ENCODE measurements at regions not wholly inside any gene's neighbourhood (a gene's known extent, or its start where the extent isn't known, plus 50 kb on each side); places are given as distances from the start of the nearest gene placed in this dataset.

GRCh38 chr4:106773076-106773905 lies 262.8 kb downstream of the DKK2 start:
- DNase-seq (ENCODE audit: extremely low read depth in 1 of 2, low read depth in 1 of 2), result no peak

DNA sequence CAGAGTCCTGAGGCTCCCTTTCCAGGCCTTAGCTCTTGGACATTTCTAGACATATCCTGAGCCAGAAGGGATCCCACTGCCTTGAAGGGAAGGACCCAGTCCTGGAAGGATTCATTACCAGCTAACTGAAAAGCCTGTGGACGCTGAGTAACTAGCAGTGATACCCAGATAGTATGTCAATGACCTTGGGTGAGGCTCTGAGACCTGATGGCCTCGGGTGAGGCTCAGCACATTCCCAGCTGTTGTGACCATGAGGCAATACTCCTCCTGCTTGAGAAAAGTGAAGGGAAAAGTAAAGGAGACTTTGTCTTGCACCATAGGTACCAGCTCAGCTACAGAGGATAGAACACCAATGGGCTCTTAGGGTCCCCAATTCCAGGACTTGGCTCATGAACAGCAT lies 268.1 kb downstream of the DKK2 start:
- no peak for DNase-seq (ENCODE audit: extremely low read depth in 1 of 2, low read depth in 1 of 2)

GRCh38 chr4:106766519-106766918 lies 269.6 kb downstream of the DKK2 start:
- DNase-seq (ENCODE audit: extremely low read depth in 1 of 2, low read depth in 1 of 2), result no peak

DNA sequence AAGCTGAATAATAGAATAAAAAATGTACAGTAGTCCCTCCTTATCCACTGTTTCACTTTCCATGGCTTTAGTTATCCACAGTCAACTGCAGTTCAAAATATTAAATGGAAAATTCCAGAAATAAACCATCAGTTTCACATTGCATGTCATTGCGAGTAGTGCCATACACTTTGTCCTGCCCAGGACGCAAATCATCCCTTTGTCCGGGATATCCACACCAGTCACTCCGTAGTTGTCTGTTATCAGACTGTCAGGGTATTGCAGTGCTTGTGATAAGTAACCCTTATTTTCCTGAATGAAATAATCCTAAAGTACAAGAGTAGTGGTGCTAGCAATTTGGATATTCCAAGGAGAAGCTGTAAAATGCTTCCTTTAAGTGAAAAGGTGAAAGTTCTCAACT lies 271.3 kb downstream of the DKK2 start:
- DNase-seq (ENCODE audit: extremely low read depth in 1 of 2, low read depth in 1 of 2), result no peak

GRCh38 chr4:106762666-106763443 lies 273.3 kb downstream of the DKK2 start:
- no peak for DNase-seq (ENCODE audit: extremely low read depth in 1 of 2, low read depth in 1 of 2)

DNA sequence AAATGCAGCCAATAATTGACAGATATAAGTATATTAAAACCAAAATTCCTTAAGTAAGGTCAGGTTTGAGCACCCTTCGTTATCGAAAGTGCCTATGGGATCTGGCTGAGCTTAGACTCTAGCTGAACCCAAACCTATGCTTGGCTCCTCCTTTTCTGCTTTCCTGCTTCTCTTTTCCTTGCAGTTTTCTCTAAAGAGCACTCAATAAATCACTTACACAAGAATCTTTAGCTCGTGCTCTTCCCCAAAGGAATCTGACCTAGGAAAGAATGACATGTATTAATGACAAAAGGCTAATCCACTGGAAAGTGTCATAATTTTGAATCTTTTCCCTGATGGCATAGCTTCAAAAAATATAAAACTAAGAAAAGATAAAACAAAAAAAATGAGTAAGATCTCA lies 282.7 kb downstream of the DKK2 start:
- no peak for DNase-seq (ENCODE audit: extremely low read depth in 1 of 2, low read depth in 1 of 2)

DNA sequence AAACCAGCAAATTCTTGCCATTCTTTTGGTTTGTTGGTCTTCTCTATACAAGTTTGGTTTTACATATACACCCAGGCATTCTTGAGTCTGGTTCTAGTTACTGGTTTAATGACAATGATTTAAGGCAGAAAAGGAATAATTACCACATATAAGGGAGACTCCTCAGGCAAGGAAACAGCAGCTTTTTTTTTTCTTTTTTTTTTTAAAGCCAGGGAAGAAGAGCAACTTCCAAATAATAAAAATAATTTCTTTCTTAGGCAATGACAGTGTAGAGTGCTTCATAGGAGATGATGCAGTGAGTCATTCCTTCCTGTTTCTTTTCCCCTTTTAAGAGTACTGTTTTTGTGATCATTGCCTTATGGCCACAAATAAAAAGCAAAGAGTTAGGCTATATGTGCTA lies 289.7 kb downstream of the DKK2 start:
- no peak for DNase-seq (ENCODE audit: extremely low read depth in 1 of 2, low read depth in 1 of 2)

- no peak for DNase-seq (ENCODE audit: extremely low read depth in 1 of 2, low read depth in 1 of 2)
Observed at GRCh38 chr4:106738121-106738520, 298.0 kb downstream of the DKK2 start.

- DNase-seq (ENCODE audit: extremely low read depth in 1 of 2, low read depth in 1 of 2), result no peak
Observed at GRCh38 chr4:106718548-106718947, 317.6 kb downstream of the DKK2 start.

- DNase-seq (ENCODE audit: extremely low read depth in 1 of 2, low read depth in 1 of 2), result no peak
Observed at GRCh38 chr4:106717091-106717490, 319.0 kb downstream of the DKK2 start.

DNA sequence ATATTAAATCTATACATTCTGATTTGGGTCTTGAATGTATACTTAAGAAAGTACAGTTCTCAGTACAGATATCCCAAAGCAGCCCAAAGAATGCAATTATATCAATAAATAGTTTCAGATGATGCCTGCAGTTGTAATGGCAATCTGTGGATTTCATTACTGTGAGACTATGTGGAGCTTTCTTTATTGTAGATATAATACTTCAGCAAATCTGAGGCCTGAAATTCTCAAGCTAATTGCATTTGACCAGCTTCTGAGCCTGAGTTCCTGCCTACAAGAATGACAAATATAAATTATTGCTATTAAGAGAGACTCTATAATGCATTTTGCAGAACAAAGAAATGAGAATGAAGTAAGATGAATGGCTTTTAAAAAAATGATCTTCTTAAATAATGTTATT lies 320.3 kb downstream of the DKK2 start:
- DNase-seq (ENCODE audit: extremely low read depth in 1 of 2, low read depth in 1 of 2), result no peak

GRCh38 chr4:106708464-106708816 lies 327.7 kb downstream of the DKK2 start:
- no peak for DNase-seq (ENCODE audit: extremely low read depth in 1 of 2, low read depth in 1 of 2)

DNA sequence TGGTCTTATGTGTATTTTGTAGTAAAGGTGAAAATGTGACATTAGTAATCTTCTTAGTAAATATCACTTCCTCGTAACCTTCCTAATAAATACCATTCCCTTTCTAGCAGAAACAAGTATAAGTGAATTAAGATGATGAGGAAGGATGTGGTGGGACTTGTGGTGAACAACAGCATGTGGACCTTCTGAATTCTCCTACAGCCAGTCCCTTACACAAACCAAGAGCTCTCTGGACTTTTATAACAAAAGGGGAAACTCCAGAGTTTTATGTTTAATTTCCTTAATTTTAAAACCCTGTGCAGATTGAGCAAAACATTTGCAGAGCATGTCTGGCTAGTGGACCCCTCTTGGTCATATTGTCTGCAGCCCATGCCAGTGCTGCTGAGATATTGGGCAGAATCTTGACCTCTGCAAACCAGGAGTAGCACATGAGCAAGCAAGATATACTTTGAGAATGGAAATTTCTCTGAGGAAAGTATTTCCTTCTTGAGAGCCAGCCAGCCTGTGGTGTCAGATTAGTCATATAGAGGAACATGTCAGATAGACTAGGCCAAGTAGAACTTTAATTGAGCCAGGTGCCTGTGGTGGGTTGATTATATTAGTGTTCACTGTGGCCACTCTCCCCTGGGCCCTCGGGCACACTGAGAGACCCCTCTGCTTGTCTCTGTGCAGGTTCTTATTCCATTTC lies 328.2 kb downstream of the DKK2 start:
- DNase-seq (ENCODE audit: extremely low read depth in 1 of 2, low read depth in 1 of 2), result no peak

GRCh38 chr4:106704253-106704870 lies 331.8 kb downstream of the DKK2 start:
- no peak for DNase-seq (ENCODE audit: extremely low read depth in 1 of 2, low read depth in 1 of 2)

GRCh38 chr4:106700321-106700720 lies 331.7 kb upstream of the GIMD1 start:
- DNase-seq (ENCODE audit: extremely low read depth in 1 of 2, low read depth in 1 of 2), result no peak

DNA sequence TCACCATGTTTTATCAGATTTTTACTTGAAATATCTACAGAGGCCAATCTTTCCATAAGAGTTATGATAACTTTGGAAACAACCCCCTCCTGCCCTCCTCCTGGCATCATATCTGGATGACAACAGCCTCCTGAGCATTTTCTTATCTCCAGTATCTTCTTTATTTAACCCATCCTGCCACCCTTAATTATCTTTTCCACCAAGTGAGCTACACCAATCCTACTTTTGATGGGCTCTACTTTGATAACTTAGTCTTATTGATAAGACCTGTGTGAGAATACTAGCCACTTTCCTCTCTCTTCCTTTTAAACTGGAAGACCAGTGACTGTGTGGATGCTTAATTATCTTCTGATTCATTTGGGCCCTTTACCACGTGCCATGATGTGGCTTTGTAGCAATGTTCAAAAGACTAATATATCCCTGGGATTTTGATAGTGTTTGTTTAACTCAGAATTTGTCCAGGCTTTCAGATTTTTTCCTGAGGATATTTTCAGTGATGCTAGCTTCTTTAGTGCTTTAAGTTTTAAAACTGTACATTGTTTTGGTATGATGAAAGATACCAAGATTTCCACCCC lies 330.1 kb upstream of the GIMD1 start:
- no peak for DNase-seq (ENCODE audit: extremely low read depth in 1 of 2, low read depth in 1 of 2)

DNA sequence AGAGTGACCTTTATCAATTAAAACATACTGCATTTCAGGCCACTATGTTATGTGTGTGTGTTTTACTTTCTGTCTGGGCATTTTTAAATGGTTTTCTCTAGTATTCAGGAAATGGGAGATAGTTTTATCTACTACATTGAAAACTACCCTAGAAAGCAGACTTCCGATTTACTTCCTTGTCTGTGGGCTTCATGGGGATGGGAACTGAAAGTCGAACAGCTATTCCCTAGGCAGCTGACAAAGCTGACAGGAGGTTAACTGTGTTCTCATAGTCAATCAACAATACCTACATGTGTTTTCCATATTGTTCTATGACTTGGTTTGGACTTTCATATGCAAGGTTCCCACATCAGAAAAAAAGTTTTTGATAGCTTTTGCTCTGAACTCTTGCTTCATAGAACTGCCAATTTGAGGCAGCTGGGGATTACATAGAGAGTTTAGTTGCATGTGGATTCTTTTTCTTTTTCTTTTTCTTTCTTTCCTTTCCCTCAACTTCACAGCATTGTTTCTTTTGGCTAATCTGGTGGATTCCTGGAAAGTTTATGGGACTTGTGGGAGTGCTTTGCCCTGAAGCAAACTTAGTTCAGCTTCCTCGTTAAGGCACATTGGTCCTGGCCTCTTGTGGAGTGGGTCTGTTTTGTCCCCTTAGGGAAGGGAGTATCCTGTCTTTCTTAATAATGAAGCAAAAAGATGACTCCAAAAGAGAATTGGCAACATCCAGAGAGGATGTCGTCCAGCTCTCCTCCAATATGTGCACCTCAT lies 327.1 kb upstream of the GIMD1 start:
- no peak for DNase-seq (ENCODE audit: extremely low read depth in 1 of 2, low read depth in 1 of 2)

- no peak for DNase-seq (ENCODE audit: extremely low read depth in 1 of 2, low read depth in 1 of 2)
Observed at GRCh38 chr4:106694232-106694631, 325.7 kb upstream of the GIMD1 start.

DNA sequence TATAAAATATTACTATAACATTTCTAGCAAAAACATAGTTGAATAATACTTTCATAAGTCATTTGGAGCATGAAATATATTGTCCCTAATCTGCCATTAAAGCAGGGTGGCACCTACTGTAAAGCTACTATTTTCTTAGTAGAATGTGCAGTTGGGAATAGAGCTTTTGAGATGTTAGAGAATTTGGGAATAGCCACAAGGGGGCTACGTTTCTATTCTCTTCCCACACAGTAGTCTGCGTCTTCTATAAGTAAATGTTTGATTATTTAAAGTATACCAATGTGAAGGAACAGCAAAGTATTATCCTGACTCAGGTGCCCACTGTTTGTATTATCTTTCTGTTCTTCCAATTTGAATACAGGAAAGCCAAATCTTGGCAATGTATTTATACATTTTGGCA lies 323.2 kb upstream of the GIMD1 start:
- no peak for DNase-seq (ENCODE audit: extremely low read depth in 1 of 2, low read depth in 1 of 2)

DNA sequence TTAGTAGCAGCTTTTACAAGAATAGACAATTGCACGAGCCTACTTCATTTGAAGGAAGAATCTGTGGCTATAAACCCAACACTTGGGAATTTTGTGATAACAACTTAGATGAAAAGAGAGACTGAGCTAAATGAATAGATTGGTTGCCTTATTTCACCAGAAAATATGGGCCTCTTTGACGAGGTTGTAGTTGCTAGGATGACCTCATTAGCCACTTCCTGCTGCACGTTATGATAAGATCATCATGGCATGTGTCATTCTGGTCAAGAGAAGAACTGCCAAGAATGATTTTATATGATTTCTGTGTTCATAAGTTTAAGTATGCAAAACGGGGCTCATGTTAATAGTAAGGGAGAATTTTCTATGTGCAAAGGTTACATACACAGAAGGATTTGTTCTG lies 321.9 kb upstream of the GIMD1 start:
- no peak for DNase-seq (ENCODE audit: extremely low read depth in 1 of 2, low read depth in 1 of 2)
